Type B pancreatic cell (in vitro differentiated cells): ENCODE measurements at regions not wholly inside any gene's neighbourhood (a gene's known extent, or its start where the extent isn't known, plus 50 kb on each side); places are given as distances from the start of the nearest gene placed in this dataset.

Experiments used
- DNase-seq: peaks from one replicate; pipeline ENCODE4 v3.0.0; 2021; ENCODE audit warnings: mixed read lengths; ENCODE audit not compliant: unreplicated experiment; ENCODE audit errors: extremely low spot score
- H3K27ac Mint-ChIP-seq: 2 replicates; pipeline ENCODE4 v1.8.0; 2021; ENCODE audit warnings: mild to moderate bottlenecking, mixed read lengths
- H3K27me3 Mint-ChIP-seq: 2 replicates; pipeline ENCODE4 v1.8.0; 2021; ENCODE audit warnings: mixed read lengths
- H3K36me3 Mint-ChIP-seq: 2 replicates; pipeline ENCODE4 v1.8.0; 2021; ENCODE audit warnings: mixed read lengths
- H3K4me1 Mint-ChIP-seq: one replicate; pipeline ENCODE4 v1.8.0; 2021; ENCODE audit warnings: mixed read lengths; ENCODE audit not compliant: unreplicated experiment
- H3K4me3 Mint-ChIP-seq: 2 replicates; pipeline ENCODE4 v1.8.0; 2021; ENCODE audit warnings: mild to moderate bottlenecking, mixed read lengths
- H3K9me3 Mint-ChIP-seq: 2 replicates; pipeline ENCODE4 v1.8.0; 2021; ENCODE audit warnings: mixed read lengths
- CTCF ChIP-seq: fragments of 200-600 bp; sonication (generic); conservative IDR thresholded peaks from 2 replicates; pipeline ENCODE4 v1.5.0; 2021; ENCODE audit warnings: antibody characterized with exemption, mild to moderate bottlenecking

- Mint-ChIP-seq H3K27me3 (no peaks in the 10 kb centered on the region), H3K4me1 (no peaks in the 10 kb centered on the region), H3K27ac (no peak overlapping the region), H3K4me3 (no peak overlapping the region), H3K9me3 (peaks cover 7% of the 10 kb centered on the region), H3K36me3 (no peaks in the 10 kb centered on the region)
- no peak for DNase-seq
- no peak for TF ChIP-seq CTCF
Measured at GRCh38 chrX:20988804-20989203, 385.4 kb upstream of the CNKSR2 start.

GRCh38 chrX:20988118-20988517 is 386.1 kb upstream of the CNKSR2 start:
- Mint-ChIP-seq H3K36me3 (no peaks in the 10 kb centered on the region), H3K27me3 (no peaks in the 10 kb centered on the region)
- no peak for TF ChIP-seq CTCF

DNA sequence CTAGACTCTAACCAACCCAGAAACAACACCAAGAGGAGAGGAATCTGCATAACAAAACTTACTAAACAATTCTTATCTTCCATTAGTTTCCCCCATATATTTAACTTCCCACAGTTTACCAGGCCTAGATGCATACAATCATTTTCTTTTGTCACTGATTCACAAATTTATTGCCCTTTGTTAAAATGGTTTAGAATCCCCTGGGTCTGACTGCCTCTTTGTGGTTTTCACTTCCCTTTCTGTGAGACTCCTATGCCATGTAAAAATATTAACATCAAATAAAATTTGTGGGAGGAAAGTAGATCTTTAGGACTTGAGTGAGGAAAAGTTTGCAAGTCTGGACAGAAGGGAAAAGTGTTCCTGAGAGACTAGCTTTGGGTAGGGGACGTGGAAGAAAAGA is 393.8 kb upstream of the CNKSR2 start:
- H3K4me1 Mint-ChIP-seq = no peaks in the 10 kb centered on the region

More at GRCh38 chrX:20988118-20988517, 386.1 kb upstream of the CNKSR2 start:
- DNase-seq = no peak
- no peak overlapping the region for H3K4me3 Mint-ChIP-seq
- peaks cover 7% of the 10 kb centered on the region for H3K9me3 Mint-ChIP-seq
- H3K27ac Mint-ChIP-seq = no peak overlapping the region
- H3K4me1 Mint-ChIP-seq = no peaks in the 10 kb centered on the region

GRCh38 chrX:20974326-20974725 is 399.9 kb upstream of the CNKSR2 start:
- Mint-ChIP-seq H3K27me3 (no peaks in the 10 kb centered on the region), H3K27ac (no peak overlapping the region), H3K4me1 (peaks cover under 1% of the 10 kb centered on the region), H3K4me3 (no peak overlapping the region), H3K9me3 (peaks cover 7% of the 10 kb centered on the region), H3K36me3 (no peaks in the 10 kb centered on the region)
- no peak for TF ChIP-seq CTCF
- no peak for DNase-seq

More for the DNA sequence above, 393.8 kb upstream of the CNKSR2 start:
- no peak for TF ChIP-seq CTCF
- Mint-ChIP-seq H3K9me3 (peaks cover 6% of the 10 kb centered on the region), H3K27ac (no peak overlapping the region), H3K4me3 (no peak overlapping the region), H3K27me3 (no peaks in the 10 kb centered on the region), H3K36me3 (no peaks in the 10 kb centered on the region)
- no peak for DNase-seq

DNA sequence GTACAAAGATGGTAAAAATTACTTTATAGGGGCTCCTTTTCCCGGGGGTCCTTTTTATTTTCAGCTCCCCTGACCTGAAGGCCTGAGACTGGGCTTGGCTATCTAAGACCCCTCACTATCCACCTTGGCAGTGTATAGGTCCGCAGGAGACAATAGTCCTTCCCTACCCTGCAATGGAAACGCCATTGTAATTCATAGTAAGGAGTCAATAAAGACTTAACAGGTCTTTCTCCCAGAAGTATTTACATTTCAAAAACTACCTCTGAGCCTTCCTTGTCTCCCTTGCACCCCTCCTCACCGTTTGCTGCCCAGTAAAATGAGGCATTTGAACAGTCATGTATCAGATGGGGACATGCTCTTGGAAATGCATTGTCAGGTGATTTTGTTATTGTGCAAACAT is 401.2 kb upstream of the CNKSR2 start:
- no peak overlapping the region for H3K4me3 Mint-ChIP-seq
- H3K9me3 Mint-ChIP-seq = peaks cover 15% of the 10 kb centered on the region
- H3K27ac Mint-ChIP-seq = no peak overlapping the region
- no peak for TF ChIP-seq CTCF
- DNase-seq = no peak
- no peaks in the 10 kb centered on the region for H3K27me3 Mint-ChIP-seq
- H3K4me1 Mint-ChIP-seq = peaks cover 8% of the 10 kb centered on the region
- H3K36me3 Mint-ChIP-seq = no peaks in the 10 kb centered on the region

GRCh38 chrX:20971250-20971649 is 403.0 kb upstream of the CNKSR2 start:
- Mint-ChIP-seq H3K27ac (no peak overlapping the region), H3K36me3 (no peaks in the 10 kb centered on the region), H3K4me3 (no peak overlapping the region), H3K27me3 (no peaks in the 10 kb centered on the region), H3K4me1 (peaks cover 8% of the 10 kb centered on the region), H3K9me3 (peaks cover 14% of the 10 kb centered on the region)
- DNase-seq = no peak
- no peak for TF ChIP-seq CTCF
